Neural cell (in vitro differentiated cells): ENCODE measurements at regions not wholly inside any gene's neighbourhood (a gene's known extent, or its start where the extent isn't known, plus 50 kb on each side); places are given as distances from the start of the nearest gene placed in this dataset.

Experiments
- H2AFZ ChIP-seq: fragments of 200-600, 300-800 bp; sonication (generic), shearing (Covaris generic); 2 replicates; pipeline ENCODE4 v1.6.0; 2014; ENCODE audit warnings: low read depth, mild to moderate bottlenecking, antibody characterized with exemption, low read length, moderate library complexity
- H3F3A ChIP-seq: fragments of 200-600 bp; shearing (Covaris generic); 2 replicates; pipeline ENCODE4 v1.6.1; 2016; ENCODE audit warnings: mild to moderate bottlenecking, moderate library complexity, mixed read lengths, antibody characterized with exemption, low read length; ENCODE audit not compliant: insufficient read depth, poor library complexity, severe bottlenecking
- H3K27ac ChIP-seq: fragments of 200-600, 300-800 bp; sonication (generic), shearing (Covaris generic); 2 replicates; pipeline ENCODE4 v1.5.1; 2014; ENCODE audit warnings: mild to moderate bottlenecking, low read length, moderate library complexity
- H3K27me3 ChIP-seq: fragments of 300-800, 200-600 bp; sonication (generic), shearing (Covaris generic); 2 replicates; pipeline ENCODE4 v1.6.0; 2014; ENCODE audit warnings: mild to moderate bottlenecking, low read depth, low read length, moderate library complexity; ENCODE audit not compliant: insufficient read depth
- H3K36me3 ChIP-seq: fragments of 300-800, 200-600 bp; sonication (generic), shearing (Covaris generic); 2 replicates; pipeline ENCODE4 v1.5.1; 2014; ENCODE audit warnings: mild to moderate bottlenecking, antibody characterized with exemption, low read length, moderate library complexity; ENCODE audit not compliant: insufficient read depth
- H3K4me2 ChIP-seq: fragments of 300-800, 200-600 bp; sonication (generic), shearing (Covaris generic); 2 replicates; pipeline ENCODE4 v1.6.0; 2014; ENCODE audit warnings: mild to moderate bottlenecking, low read length
- H3K4me3 ChIP-seq: fragments of 300-800, 200-600 bp; sonication (generic), shearing (Covaris generic); 2 replicates; pipeline ENCODE4 v1.5.1; 2014; ENCODE audit warnings: mild to moderate bottlenecking, low read length, moderate library complexity
- H3K79me2 ChIP-seq: fragments of 200-600 bp; shearing (Covaris generic); replicated peaks from 2 replicates; pipeline ENCODE4 v1.6.0; 2014; ENCODE audit warnings: mild to moderate bottlenecking, low read length, moderate library complexity; ENCODE audit not compliant: insufficient read depth
- H3K9ac ChIP-seq: fragments of 300-800, 200-600 bp; sonication (generic), shearing (Covaris generic); 2 replicates; pipeline ENCODE4 v1.6.1; 2016; ENCODE audit warnings: mild to moderate bottlenecking, low read length, mixed read lengths
- H3K9me2 ChIP-seq: fragments of 200-600 bp; shearing (Covaris generic); 2 replicates; pipeline ENCODE4 v1.6.1; 2016; ENCODE audit warnings: mild to moderate bottlenecking, low read length, mixed read lengths; ENCODE audit not compliant: insufficient read depth
- H3K9me3 ChIP-seq: fragments of 200-600, 300-800 bp; sonication (generic), shearing (Covaris generic); 2 replicates; pipeline ENCODE4 v1.6.1; 2016; ENCODE audit warnings: mild to moderate bottlenecking, mixed run types, low read length, moderate library complexity, mixed read lengths
- H4K20me1 ChIP-seq: fragments of 200-600 bp; shearing (Covaris generic); 2 replicates; pipeline ENCODE4 v1.6.1; 2016; ENCODE audit warnings: mild to moderate bottlenecking, mixed run types; ENCODE audit not compliant: insufficient read depth
- CTCF ChIP-seq: fragments of 450-650 bp; IDR thresholded peaks from 2 replicates; pipeline ENCODE4 v1.5.1; 2014; ENCODE audit warnings: antibody characterized with exemption, mild to moderate bottlenecking, moderate library complexity; ENCODE audit not compliant: poor library complexity, severe bottlenecking
- EP300 ChIP-seq: fragments of 450-650 bp; conservative IDR thresholded peaks from 2 replicates; pipeline ENCODE4 v1.6.1; 2014; ENCODE audit warnings: antibody characterized with exemption, mild to moderate bottlenecking, moderate library complexity; ENCODE audit not compliant: poor library complexity, severe bottlenecking
- EZH2 ChIP-seq: fragments of 200-600, 300-800 bp; shearing (Covaris generic), sonication (generic); IDR thresholded peaks from 2 replicates; pipeline ENCODE4 v1.6.1; 2014; ENCODE audit warnings: antibody characterized with exemption, low read length, borderline replicate concordance, mild to moderate bottlenecking; ENCODE audit not compliant: insufficient read depth, poor library complexity, severe bottlenecking
- MXI1 ChIP-seq: fragments of 450-650 bp; conservative IDR thresholded peaks from 2 replicates; pipeline ENCODE4 v1.6.1; 2014; ENCODE audit warnings: antibody characterized with exemption, mild to moderate bottlenecking; ENCODE audit not compliant: poor library complexity, severe bottlenecking
- POLR2AphosphoS5 ChIP-seq: IDR thresholded peaks from 2 replicates; pipeline ENCODE4 v1.6.1; 2012
- RAD21 ChIP-seq: fragments of 450-650 bp; conservative IDR thresholded peaks from 2 replicates; pipeline ENCODE4 v1.6.1; 2014; ENCODE audit warnings: antibody characterized with exemption, mild to moderate bottlenecking, moderate library complexity
- REST ChIP-seq: IDR thresholded peaks from 2 replicates; pipeline ENCODE4 v1.6.1; 2012; ENCODE audit warnings: borderline replicate concordance
- SMC3 ChIP-seq: fragments of 450-650 bp; conservative IDR thresholded peaks from 2 replicates; pipeline ENCODE4 v1.6.1; 2014; ENCODE audit warnings: antibody characterized with exemption, mild to moderate bottlenecking, moderate library complexity; ENCODE audit not compliant: poor library complexity
- TAF1 ChIP-seq: IDR thresholded peaks from 2 replicates; pipeline ENCODE4 v1.6.1; 2012; ENCODE audit warnings: low read depth

GRCh38 chr6:65988006-65988405 is 281.0 kb upstream of the EYS start:
- no peaks in the 10 kb centered on the region for H3K36me3 ChIP-seq
- H3K9me3 ChIP-seq = no peaks in the 10 kb centered on the region
- no peaks in the 10 kb centered on the region for H3K9me2 ChIP-seq
- H4K20me1 ChIP-seq = no peaks in the 10 kb centered on the region
- H3K4me2 ChIP-seq = no peak overlapping the region
- H3K79me2 ChIP-seq = no peaks in the 10 kb centered on the region
- no peak overlapping the region for H3K27ac ChIP-seq
- no peaks in the 10 kb centered on the region for H3F3A ChIP-seq
- H3K27me3 ChIP-seq = no peaks in the 10 kb centered on the region
- no peak overlapping the region for H3K9ac ChIP-seq
- TF ChIP-seq EZH2 (no peak), MXI1 (no peak), POLR2AphosphoS5 (no peak), RAD21 (no peak), TAF1 (no peak), EP300 (no peak), SMC3 (no peak), REST (no peak), CTCF (no peak)
- H3K4me3 ChIP-seq = no peak overlapping the region
- no peak overlapping the region for H2AFZ ChIP-seq

GRCh38 chr6:65984089-65984488 is 277.1 kb upstream of the EYS start:
- no peak overlapping the region for H3K4me3 ChIP-seq
- no peak overlapping the region for H2AFZ ChIP-seq
- H4K20me1 ChIP-seq = no peaks in the 10 kb centered on the region
- no peaks in the 10 kb centered on the region for H3K79me2 ChIP-seq
- H3F3A ChIP-seq = no peaks in the 10 kb centered on the region
- H3K9ac ChIP-seq = no peak overlapping the region
- no peaks in the 10 kb centered on the region for H3K27me3 ChIP-seq
- H3K36me3 ChIP-seq = no peaks in the 10 kb centered on the region
- H3K9me3 ChIP-seq = no peaks in the 10 kb centered on the region
- no peak for TF ChIP-seq POLR2AphosphoS5
- no peak for TF ChIP-seq EZH2
- no peak for TF ChIP-seq CTCF
- no peak for TF ChIP-seq REST
- TF ChIP-seq SMC3 = no peak
- TF ChIP-seq MXI1 = no peak
- H3K27ac ChIP-seq = no peak overlapping the region
- H3K9me2 ChIP-seq = no peaks in the 10 kb centered on the region
- H3K4me2 ChIP-seq = no peak overlapping the region
